ENCODE measurements at regions not wholly inside any gene's neighbourhood (a gene's known extent, or its start where the extent isn't known, plus 50 kb on each side); places are given as distances from the start of the nearest gene placed in this dataset.

GRCh38 chr3:28615971-28616370 is 267.3 kb upstream of the AZI2 start (continued):
- TF ChIP-seq CTCF (IDR thresholded peaks at IDR 0.05; ENCODE audit: control extremely low read depth in 1 of 3, insufficient read depth in 1 of 3, low read depth in 1 of 3, low read length in 3 of 3) (no peak), RAD21 (IDR thresholded peaks at IDR 0.05 in 1 of 2, conservative IDR thresholded peaks at IDR 0.05 in 1 of 2; ENCODE audit: low read depth in 2 of 2, low read length in 2 of 2) (no peak), E2F6 (IDR thresholded peaks at IDR 0.05) (no peak), RFX5 (IDR thresholded peaks at IDR 0.05; ENCODE audit: borderline replicate concordance, low read depth, low read length) (no peak), BRCA1 (IDR thresholded peaks at IDR 0.05; ENCODE audit: low read depth, low read length) (no peak)

All from H1 (cell line).